ENCODE measurements at regions not wholly inside any gene's neighbourhood (a gene's known extent, or its start where the extent isn't known, plus 50 kb on each side); places are given as distances from the start of the nearest gene placed in this dataset.
"Not testable (repeated sequence)": the region's sequence is repeated elsewhere in the genome, so short reads cannot be mapped to it uniquely, and the experiment has no call there.

DNA sequence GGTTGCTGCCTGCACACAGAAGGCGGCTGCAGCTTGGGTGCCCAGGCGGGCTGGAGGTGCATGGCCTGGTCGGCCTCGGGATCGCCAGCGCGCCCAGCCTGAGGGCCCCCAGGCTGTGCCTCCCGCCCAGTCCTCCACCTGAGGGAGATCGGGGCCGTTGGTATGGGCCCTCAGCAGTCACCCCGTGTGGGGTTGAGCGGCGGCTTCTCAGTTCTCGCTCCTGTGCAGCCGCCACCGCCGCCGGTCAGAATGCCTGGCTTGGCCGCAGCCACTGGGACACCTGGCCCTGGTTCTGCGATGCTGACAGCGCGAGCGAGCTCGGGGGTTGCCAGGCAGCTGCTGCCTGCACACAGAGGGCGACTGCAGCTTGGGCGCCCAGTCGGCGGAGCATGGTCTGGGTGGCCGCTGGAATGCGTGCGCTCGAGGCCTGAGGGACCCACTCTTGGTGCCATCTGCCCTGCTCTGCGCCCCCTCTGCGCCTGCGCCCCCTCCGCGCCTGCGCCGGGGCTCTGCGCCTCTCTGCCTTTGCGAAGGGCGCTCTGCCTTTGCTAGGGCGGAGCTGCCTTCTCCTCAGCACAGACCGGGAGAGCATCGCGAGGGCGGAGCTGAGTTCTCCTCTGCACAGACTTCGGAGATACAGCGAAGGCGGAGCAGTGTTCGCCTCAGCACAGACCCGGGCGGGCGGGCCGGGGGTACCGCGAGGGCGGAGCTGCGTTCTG is 84.6 kb upstream of the ZNG1F start:
- peak; percentile 15 for DNase-seq (ENCODE audit: low read depth, low spot score)

DNA sequence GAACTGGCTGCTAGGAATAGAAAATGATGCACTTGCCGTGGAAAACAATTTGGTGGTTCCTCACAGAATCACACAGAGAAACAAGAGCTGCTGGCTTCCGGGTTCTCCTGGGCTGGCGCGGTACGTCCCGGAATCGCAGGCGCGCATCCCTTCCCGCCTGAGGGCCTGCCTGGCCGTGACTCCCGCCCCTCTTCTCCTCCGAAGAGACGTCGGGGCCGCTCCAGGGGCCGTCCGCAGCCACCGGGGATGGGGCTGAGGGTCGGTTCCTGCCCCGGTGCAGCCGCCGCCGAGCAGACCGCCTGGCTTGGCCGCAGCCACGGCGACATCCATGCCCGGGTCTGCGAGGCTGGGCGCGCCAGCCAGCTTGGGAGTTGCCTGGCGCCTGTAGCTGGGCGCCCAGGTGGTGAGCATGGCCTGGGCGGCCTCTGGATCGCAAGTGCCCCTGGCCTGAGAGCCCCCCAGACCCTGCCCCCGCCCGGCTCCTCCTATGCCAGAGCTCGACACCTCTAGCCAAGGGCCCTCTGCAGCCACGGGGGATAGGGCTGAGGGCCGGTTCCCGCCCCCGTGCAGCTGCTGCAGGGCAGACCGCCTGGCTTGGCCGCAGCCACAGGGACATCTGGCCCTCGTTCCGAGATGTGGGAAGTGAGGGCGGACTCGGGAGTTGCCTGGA is 83.9 kb upstream of the ZNG1F start:
- not testable (repeated sequence) for DNase-seq (ENCODE audit: low read depth, low spot score)

DNA sequence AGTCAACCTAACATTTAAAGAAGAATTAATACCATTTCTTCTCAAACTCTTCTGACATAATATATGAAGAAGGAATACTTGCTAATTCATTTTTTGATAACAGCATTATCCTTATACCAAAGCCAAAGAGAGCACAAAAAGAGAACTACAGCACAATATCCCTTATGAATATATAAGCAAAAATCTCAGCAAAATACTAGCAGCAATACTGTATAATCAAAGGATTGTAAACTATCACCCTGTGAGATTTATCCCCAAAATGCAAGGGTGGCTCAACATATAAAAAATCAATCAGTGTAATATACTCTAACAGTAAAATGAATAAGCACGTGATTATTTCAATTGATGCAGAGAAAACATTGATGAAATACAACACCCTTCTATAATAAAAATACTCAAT is 81.9 kb upstream of the ZNG1F start:
- DNase-seq (ENCODE audit: low read depth, low spot score), result not testable (repeated sequence)

- DNase-seq (ENCODE audit: low read depth, low spot score), result not testable (repeated sequence)
These were observed 80.4 kb upstream of the ZNG1F start for GRCh38 chr9:41269471-41269870.

DNA sequence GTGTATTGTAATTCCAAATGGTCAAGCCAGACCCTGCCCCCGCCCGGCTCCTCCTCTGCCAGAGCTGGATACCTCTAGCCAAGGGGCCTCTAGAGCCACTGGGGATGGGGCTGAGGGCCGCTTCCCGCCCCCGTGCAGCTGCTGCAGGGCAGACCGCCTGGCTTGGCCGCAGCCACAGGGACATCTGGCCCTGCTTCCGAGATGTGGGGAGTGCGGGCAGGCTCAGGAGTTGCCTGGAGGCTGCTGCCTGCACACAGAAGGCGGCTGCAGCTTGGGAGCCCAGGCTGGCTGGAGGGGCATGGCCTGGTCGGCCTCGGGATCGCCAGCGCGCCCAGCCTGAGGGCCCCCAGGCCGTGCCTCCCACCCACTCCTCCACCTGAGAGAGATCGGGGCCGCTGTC is 79.9 kb upstream of the ZNG1F start:
- not testable (repeated sequence) for DNase-seq (ENCODE audit: low read depth, low spot score)

DNA sequence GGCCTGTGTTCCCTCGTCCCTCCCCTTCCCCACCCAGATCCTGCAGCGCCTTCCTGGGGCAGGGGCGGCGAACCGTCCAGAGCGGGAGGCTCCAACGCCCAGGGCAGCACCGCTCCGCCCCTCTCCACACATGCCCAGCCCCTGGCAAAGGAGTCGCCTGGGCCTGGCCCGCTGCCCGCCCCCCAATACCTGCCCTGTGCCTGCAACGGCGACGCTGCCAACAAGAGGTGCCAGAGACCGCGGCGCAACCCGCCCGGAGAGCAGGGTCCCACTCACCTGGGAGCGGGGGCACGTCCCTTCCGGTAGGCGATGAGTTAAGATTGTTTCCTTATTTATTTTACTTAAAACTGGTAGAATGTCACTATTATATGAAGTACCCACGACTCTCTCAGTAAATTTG is 77.5 kb upstream of the ZNG1F start:
- DNase-seq (ENCODE audit: low read depth, low spot score), result not testable (repeated sequence)

DNA sequence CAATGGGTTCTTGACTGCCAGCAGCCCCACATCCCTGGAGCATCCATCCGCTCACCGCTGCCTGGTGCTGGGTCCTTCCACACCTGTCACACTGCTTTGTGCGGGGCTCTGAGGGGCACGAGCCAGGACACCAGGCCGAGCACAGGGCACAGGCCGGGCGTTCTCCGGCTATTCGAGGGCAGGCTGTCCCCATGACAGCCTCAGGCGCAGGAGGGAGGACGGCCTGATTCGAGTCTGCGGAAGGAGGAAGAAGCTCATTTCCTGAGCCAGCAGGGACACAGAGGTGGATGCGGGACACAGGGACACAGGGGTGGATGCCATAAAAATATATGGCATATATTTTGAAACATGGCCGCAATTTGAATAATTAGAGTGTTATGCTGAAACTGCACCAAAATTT is 76.9 kb upstream of the ZNG1F start:
- not testable (repeated sequence) for DNase-seq (ENCODE audit: low read depth, low spot score)

GRCh38 chr9:41251973-41252372 is 62.9 kb upstream of the ZNG1F start:
- DNase-seq (ENCODE audit: low read depth, low spot score), result not testable (repeated sequence)

- not testable (repeated sequence) for DNase-seq (ENCODE audit: low read depth, low spot score)
These were observed 62.0 kb upstream of the ZNG1F start for GRCh38 chr9:41251101-41251500.

DNA sequence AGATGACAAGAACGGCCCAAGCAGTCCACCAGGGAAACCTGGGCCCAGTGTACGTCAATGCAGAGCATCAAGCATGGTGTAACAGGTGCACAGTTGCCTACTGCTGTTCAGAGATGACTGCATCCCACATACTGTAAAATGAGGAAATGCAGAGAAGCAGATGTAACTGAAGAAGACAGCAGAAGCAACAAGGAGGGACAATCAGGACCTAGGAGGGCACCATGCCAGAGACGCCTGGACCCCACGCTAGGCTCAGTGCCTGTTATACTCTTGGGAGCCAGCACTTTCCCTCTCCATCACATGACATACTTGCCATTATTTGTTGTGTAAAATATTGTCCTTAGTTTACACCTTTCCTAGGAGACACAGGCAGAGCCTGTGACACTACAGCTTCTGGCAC is 57.6 kb upstream of the ZNG1F start:
- DNase-seq (ENCODE audit: low read depth, low spot score), result not testable (repeated sequence)

Measured in brain pericyte (primary cell).